Activated CD4-positive, alpha-beta T cell treated with anti-CD3 and anti-CD28 coated beads, Interleukin-2, amount 10 ng/mL, durations not matched to agents 7 days and 5 days (primary cell): ENCODE measurements at regions not wholly inside any gene's neighbourhood (a gene's known extent, or its start where the extent isn't known, plus 50 kb on each side); places are given as distances from the start of the nearest gene placed in this dataset.

Experiments
- CTCF ChIA-PET: fragments of 350-600 bp; sonication (Branson Sonifier 250); formaldehyde crosslinking; loops from one replicate; lab custom pipeline; 2021; ENCODE audit warnings: antibody characterized with exemption; lab: Charles Lee
- POLR2A ChIA-PET: fragments of 350-600 bp; sonication (Branson Sonifier 250); formaldehyde crosslinking; loops from one replicate; lab custom pipeline; 2021; ENCODE audit warnings: antibody characterized with exemption; lab: Charles Lee
- DNase-seq: peaks from one replicate; pipeline ENCODE4 v3.0.0-alpha.2; 2020
- H3K27ac Mint-ChIP-seq: one replicate; pipeline ENCODE4 v1.8.0; 2021; ENCODE audit warnings: mild to moderate bottlenecking, moderate library complexity, mixed read lengths
- H3K27me3 Mint-ChIP-seq: one replicate; pipeline ENCODE4 v1.8.0; 2021; ENCODE audit warnings: mixed read lengths
- H3K36me3 Mint-ChIP-seq: one replicate; pipeline ENCODE4 v1.8.0; 2021; ENCODE audit warnings: low read depth, mixed read lengths
- H3K4me1 Mint-ChIP-seq: one replicate; pipeline ENCODE4 v1.8.0; 2021; ENCODE audit warnings: mixed read lengths
- H3K4me3 Mint-ChIP-seq: one replicate; pipeline ENCODE4 v1.8.0; 2021; ENCODE audit warnings: mild to moderate bottlenecking, moderate library complexity, mixed read lengths
- H3K9me3 Mint-ChIP-seq: one replicate; pipeline ENCODE4 v1.8.0; 2021; ENCODE audit warnings: mixed read lengths

DNA sequence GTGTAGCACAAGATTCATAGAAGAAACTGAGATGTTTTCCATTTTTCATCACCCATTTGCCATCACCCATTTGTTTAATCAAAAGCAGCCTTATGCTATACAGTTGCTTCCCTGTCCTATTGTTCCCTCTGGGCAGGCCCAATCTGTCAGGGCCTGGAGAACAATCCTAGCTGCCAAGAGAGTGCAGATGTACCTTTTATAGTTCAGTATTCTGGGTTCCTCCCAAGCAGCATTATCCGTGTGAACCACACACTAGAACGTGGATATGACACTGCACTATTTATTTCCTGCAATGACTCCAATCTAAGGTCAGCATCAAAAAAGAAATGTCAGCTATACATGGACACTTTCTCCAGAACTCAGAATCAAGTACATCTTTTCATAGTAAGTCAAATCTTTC is 269.0 kb downstream of the ADGRA3 start:
- peaks cover 5% of the 10 kb centered on the region for H3K9me3 Mint-ChIP-seq
- no peaks in the 10 kb centered on the region for H3K27me3 Mint-ChIP-seq
- H3K4me1 Mint-ChIP-seq: peaks cover 5% of the 10 kb centered on the region
- H3K36me3 Mint-ChIP-seq: no peaks in the 10 kb centered on the region
- H3K27ac Mint-ChIP-seq: no peak overlapping the region
- POLR2A ChIA-PET: no interaction called here
- no peak overlapping the region for H3K4me3 Mint-ChIP-seq
- no peak for DNase-seq
- CTCF ChIA-PET: no interaction called here

DNA sequence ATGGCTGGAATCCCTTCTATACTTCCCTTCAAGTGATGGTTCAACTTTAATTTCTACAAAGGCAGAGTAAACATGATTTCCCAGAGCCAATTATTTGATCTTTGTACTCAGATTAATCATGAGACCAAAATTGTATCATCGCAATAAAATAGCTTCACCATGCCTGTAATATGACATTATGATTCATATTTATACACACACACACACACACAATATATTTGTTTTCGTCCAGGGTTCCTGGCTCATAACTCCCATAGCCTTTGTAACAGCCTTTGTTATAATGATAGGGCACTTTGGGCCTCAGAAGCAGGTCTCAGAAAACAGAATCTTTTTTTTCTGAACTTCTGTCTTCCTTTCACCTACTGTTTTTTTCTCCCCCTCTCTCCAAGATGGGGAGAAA is 270.6 kb downstream of the ADGRA3 start:
- DNase-seq: no peak
- peaks cover 5% of the 10 kb centered on the region for H3K9me3 Mint-ChIP-seq
- H3K36me3 Mint-ChIP-seq: no peaks in the 10 kb centered on the region
- H3K27ac Mint-ChIP-seq: no peak overlapping the region
- H3K27me3 Mint-ChIP-seq: no peaks in the 10 kb centered on the region
- H3K4me1 Mint-ChIP-seq: peaks cover 12% of the 10 kb centered on the region
- ChIA-PET CTCF (no interaction called here), POLR2A (no interaction called here)
- H3K4me3 Mint-ChIP-seq: no peak overlapping the region

DNA sequence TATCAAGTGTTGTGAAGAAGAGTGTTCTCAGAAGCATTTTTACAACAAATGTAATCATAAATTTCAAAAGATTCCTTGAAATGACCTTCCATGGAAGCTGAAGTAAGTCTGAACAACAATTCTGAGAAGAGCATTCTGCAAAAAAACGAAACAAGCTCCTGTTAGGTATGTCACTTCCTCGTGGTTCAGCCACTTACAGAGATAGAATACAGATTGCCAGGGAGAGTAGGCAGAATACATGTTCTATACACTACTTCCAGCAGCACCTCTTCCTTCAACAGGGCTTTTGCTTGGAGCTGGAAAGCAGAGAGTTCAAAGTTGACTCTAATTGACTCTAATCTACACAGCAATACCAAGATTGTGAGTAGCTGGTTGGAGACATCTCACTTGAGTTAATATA is 274.5 kb downstream of the ADGRA3 start:
- peak overlapping the region; percentile 68 for H3K27ac Mint-ChIP-seq
- peak overlapping the region; percentile 57 for H3K4me3 Mint-ChIP-seq
- H3K9me3 Mint-ChIP-seq: peaks cover 5% of the 10 kb centered on the region
- POLR2A ChIA-PET: no interaction called here
- H3K4me1 Mint-ChIP-seq: peaks cover 18% of the 10 kb centered on the region
- DNase-seq: no peak
- CTCF ChIA-PET: no interaction called here
- H3K36me3 Mint-ChIP-seq: no peaks in the 10 kb centered on the region
- no peaks in the 10 kb centered on the region for H3K27me3 Mint-ChIP-seq

DNA sequence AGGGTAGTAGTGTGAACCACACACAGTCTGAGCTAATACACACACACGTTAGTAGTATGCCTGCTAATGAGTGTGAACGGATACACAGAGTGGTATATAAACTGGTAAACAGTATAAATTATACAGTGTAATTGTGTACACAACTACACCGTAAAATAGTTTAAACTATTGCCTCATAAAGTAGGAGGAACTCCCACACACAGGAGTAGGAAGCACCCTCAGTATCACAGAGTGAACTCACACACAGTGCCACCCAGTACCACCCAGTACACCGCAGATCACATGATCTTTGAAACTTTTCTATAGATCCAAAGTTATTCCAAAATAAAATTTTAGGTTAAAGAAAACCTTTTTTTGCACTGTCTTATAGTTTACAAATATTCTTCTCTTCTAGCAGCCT is 275.1 kb downstream of the ADGRA3 start:
- Mint-ChIP-seq H3K27ac (peak overlapping the region; percentile 68), H3K27me3 (no peaks in the 10 kb centered on the region), H3K4me3 (no peak overlapping the region), H3K4me1 (peaks cover 18% of the 10 kb centered on the region), H3K9me3 (peaks cover 5% of the 10 kb centered on the region), H3K36me3 (no peaks in the 10 kb centered on the region)
- CTCF ChIA-PET: no interaction called here
- POLR2A ChIA-PET: no interaction called here
- DNase-seq: no peak

DNA sequence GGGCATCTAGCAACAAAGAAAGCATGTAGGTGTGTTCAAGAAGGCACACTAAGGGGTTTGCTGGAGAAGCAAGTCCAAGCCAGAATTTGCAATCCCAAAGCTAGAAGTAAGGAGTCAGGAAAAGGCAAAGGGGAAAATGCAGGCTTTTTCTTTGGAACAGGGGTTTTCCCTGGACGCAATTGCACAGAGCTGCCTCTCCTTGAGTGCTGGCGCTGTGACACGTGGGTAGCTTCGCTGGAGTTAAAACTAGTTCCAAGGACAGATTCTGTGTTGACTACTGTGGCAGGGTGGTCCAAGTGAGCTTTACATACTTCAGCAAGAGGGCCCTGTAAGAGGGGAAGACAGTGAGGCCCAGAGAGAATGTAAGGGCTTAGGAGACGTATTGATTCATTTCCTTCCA is 277.1 kb downstream of the ADGRA3 start:
- CTCF ChIA-PET: no interaction called here
- Mint-ChIP-seq H3K36me3 (no peaks in the 10 kb centered on the region), H3K27me3 (no peaks in the 10 kb centered on the region), H3K4me1 (peaks cover 13% of the 10 kb centered on the region), H3K4me3 (no peak overlapping the region), H3K9me3 (peaks cover 3% of the 10 kb centered on the region), H3K27ac (no peak overlapping the region)
- POLR2A ChIA-PET: no interaction called here
- DNase-seq: no peak

DNA sequence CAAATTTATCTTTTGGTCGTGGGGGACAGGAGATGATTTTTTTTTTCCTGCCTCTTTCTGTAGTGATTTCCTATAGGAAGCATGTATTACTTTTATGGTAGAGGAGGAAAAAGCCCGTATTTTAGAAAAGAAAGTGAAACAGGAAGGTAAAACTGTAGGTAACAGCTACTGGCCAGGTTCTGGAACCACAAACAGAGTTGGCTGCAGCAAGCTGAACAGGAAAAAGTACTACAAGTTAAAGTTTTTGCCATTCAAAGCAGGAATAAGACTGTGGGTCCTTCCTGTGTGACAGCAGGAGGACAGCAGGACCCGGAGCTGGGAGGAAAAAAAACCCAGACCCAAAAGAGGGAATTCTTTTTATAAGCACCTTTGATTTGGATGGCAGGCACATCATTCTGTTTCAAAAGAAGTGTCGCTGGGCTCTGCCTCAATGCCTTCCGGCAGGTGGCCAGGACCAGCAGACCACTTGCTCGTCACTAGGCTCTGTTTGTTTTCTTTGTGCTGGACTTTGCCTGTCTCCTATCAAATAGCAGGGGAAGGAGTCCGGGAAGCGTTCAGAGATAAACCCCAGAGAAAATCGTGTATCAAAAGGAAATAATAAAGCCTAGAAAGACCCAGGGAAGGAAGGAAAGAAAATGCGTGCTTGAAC is 277.9 kb downstream of the ADGRA3 start:
- Mint-ChIP-seq H3K4me1 (peaks cover 13% of the 10 kb centered on the region), H3K27ac (peak overlapping the region; percentile 33), H3K9me3 (no peaks in the 10 kb centered on the region), H3K36me3 (no peaks in the 10 kb centered on the region), H3K4me3 (peak overlapping the region; percentile 61), H3K27me3 (no peaks in the 10 kb centered on the region)
- no peak for DNase-seq
- ChIA-PET CTCF (no interaction called here), POLR2A (no interaction called here)

DNA sequence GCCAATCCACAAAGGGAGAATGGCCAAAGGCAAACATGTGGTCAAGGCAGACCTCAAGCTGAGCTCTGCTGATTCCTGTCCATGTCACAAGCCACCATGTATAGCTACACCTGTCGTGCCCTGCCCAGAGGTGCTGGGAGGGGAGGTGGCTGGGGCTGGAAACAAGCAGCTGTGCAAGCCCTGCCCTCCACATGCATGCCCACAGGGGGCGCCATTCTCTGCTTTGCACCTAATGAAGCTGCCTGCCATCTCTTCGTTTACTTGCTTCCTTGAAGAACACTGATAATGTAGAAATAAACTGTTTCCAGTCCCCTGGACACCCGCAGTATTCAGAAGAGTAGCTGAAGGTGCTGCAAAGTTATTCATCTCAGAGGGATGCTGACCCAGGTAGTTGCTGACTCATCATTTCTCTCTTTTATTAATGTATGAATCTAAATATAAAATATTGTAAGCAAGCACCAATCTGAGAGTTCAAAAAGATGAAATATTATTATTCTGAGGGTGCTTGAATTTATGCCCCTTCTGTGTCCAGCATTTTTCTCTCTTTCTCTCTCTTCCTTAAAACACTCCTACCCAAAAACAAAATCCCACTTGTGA is 278.6 kb downstream of the ADGRA3 start:
- POLR2A ChIA-PET: no interaction called here
- CTCF ChIA-PET: no interaction called here

DNA sequence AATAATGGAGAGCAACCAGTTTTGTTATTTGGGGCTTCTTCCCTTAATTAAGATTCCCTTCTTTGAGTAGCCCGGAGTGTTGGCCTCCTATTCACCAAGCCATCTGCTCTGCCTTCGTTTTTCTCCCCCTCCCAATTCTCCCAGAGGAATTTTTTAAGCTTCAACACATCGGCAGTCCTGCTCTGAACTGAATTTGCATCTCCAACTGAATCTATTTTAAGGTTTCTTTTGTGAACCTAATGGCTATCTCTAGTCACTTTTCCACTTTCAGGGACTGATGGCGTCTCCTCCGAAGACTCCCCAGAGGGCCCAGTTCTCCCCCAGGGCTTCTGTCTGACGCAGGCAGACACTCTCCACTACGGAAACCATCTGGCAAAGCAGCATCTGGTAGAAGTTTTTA is 280.2 kb downstream of the ADGRA3 start:
- POLR2A ChIA-PET: no interaction called here
- DNase-seq: no peak
- peaks cover 6% of the 10 kb centered on the region for H3K4me1 Mint-ChIP-seq
- no peaks in the 10 kb centered on the region for H3K9me3 Mint-ChIP-seq
- H3K4me3 Mint-ChIP-seq: no peak overlapping the region
- H3K36me3 Mint-ChIP-seq: no peaks in the 10 kb centered on the region
- no peaks in the 10 kb centered on the region for H3K27me3 Mint-ChIP-seq
- CTCF ChIA-PET: no interaction called here
- H3K27ac Mint-ChIP-seq: no peak overlapping the region

More for the DNA sequence above, 278.6 kb downstream of the ADGRA3 start:
- peak overlapping the region; percentile 33 for H3K27ac Mint-ChIP-seq
- no peaks in the 10 kb centered on the region for H3K9me3 Mint-ChIP-seq
- DNase-seq: peak; percentile 52
- no peaks in the 10 kb centered on the region for H3K36me3 Mint-ChIP-seq
- peak overlapping the region; percentile 61 for H3K4me3 Mint-ChIP-seq
- H3K27me3 Mint-ChIP-seq: no peaks in the 10 kb centered on the region
- peaks cover 13% of the 10 kb centered on the region for H3K4me1 Mint-ChIP-seq

DNA sequence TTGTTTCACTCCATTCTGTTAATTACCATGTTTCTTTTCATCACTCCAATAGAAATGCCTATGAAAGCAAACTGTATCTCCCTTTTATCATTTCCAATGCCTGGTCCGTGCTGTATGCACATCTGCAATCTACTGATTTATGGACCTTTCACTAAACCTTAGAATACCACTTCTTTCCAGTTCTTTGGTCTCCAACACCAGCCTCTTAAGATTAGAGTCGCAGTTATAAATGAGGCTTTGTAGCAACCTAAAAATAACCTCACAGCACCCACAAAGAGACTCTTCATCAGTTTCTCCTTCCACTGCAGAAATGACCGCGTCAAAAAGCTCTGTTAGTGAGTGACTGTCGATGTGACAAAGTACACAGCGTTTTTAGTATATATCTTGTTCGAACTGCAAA is 282.6 kb downstream of the ADGRA3 start:
- POLR2A ChIA-PET: no interaction called here
- H3K36me3 Mint-ChIP-seq: no peaks in the 10 kb centered on the region
- H3K9me3 Mint-ChIP-seq: no peaks in the 10 kb centered on the region
- DNase-seq: no peak
- no peak overlapping the region for H3K4me3 Mint-ChIP-seq
- CTCF ChIA-PET: no interaction called here
- no peaks in the 10 kb centered on the region for H3K27me3 Mint-ChIP-seq
- no peak overlapping the region for H3K27ac Mint-ChIP-seq
- H3K4me1 Mint-ChIP-seq: peaks cover 2% of the 10 kb centered on the region

DNA sequence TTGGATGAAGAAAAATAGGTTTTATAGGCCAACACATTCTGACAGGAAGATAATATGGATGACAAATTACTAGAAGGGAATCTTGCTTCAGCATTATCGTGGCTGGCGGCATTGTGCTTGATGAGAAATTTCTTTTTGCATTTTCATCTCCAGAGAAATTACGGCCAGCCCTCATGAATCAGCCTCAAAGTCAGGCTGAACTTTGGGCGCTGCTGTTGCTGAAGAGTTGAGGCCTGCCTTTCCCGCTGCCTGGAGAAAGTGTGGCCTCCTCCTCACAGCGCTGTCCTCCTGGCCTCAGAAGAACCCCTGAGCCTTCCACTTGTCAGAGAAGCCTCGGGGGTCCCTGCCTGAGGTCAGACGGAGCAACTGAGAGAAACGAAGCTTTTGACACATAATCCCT is 272.4 kb upstream of the KCNIP4 start:
- DNase-seq: no peak
- H3K4me3 Mint-ChIP-seq: no peak overlapping the region
- H3K9me3 Mint-ChIP-seq: no peaks in the 10 kb centered on the region
- H3K27me3 Mint-ChIP-seq: no peaks in the 10 kb centered on the region
- no peaks in the 10 kb centered on the region for H3K36me3 Mint-ChIP-seq
- H3K4me1 Mint-ChIP-seq: no peaks in the 10 kb centered on the region
- ChIA-PET CTCF (no interaction called here), POLR2A (no interaction called here)
- H3K27ac Mint-ChIP-seq: no peak overlapping the region

DNA sequence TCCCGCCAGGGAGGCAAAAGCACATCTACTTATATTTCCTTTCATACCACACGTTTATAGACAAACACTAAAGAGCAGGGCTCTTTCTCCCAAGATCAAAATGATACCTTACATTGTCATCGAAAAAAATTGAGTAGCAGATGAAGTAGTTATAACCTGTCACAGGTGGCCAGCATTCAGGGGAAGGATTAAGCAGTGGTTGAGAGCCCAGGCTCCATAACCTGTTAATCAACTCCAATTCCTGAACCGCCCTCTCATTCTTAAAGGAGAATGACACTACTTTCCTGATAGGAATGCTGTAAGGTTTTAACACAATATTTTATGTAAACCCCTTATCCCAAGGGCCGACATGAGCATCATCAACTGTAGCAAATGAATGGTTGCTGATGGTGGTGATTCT is 268.9 kb upstream of the KCNIP4 start:
- no peaks in the 10 kb centered on the region for H3K27me3 Mint-ChIP-seq
- DNase-seq: no peak
- H3K4me1 Mint-ChIP-seq: no peaks in the 10 kb centered on the region
- no peaks in the 10 kb centered on the region for H3K36me3 Mint-ChIP-seq
- H3K27ac Mint-ChIP-seq: no peak overlapping the region
- CTCF ChIA-PET: no interaction called here
- POLR2A ChIA-PET: no interaction called here
- H3K4me3 Mint-ChIP-seq: no peak overlapping the region
- H3K9me3 Mint-ChIP-seq: no peaks in the 10 kb centered on the region

DNA sequence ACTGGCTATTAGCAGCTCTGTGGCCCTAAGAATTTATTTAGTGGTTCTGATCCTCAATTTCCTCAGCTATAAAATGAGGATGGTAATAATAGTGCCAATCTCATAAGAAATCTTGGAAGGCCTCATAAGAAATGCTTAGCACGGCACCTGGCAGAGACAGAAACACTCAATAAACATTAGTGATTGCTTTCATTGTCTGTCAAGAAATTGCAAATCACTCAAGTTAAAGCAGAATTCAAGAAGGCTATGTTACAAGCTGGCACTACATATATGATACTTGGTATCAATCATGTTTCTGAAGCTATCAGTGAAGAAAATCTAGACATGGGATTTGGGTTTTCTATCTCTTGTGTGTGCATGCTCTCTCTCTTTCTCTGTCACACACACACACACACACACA is 267.7 kb upstream of the KCNIP4 start:
- no peak for DNase-seq
- H3K36me3 Mint-ChIP-seq: no peaks in the 10 kb centered on the region
- POLR2A ChIA-PET: no interaction called here
- H3K27me3 Mint-ChIP-seq: no peaks in the 10 kb centered on the region
- no peaks in the 10 kb centered on the region for H3K4me1 Mint-ChIP-seq
- CTCF ChIA-PET: no interaction called here
- no peak overlapping the region for H3K4me3 Mint-ChIP-seq
- H3K9me3 Mint-ChIP-seq: no peaks in the 10 kb centered on the region
- H3K27ac Mint-ChIP-seq: no peak overlapping the region

DNA sequence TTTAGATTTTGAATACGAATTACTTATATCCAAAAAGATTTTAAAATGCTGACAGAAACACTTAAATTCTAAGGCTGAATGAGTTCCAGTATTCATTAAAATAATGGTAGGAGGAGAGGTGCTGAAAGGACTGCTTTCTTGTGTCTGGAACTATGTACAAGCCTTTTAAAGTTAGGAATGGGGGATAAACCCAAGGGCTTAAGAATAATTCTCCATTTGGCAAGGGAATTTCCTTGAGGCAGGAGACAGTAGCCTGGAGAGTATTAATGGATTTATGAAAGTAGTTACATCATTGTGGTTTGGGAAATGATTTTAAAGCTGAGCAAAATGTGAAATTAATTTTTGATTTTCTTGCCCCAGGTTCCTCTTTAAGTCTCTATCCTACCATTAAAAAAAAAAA is 266.5 kb upstream of the KCNIP4 start:
- H3K4me3 Mint-ChIP-seq: no peak overlapping the region
- ChIA-PET POLR2A (no interaction called here), CTCF (no interaction called here)
- H3K27me3 Mint-ChIP-seq: no peaks in the 10 kb centered on the region
- H3K27ac Mint-ChIP-seq: no peak overlapping the region
- H3K36me3 Mint-ChIP-seq: no peaks in the 10 kb centered on the region
- H3K4me1 Mint-ChIP-seq: no peaks in the 10 kb centered on the region
- DNase-seq: no peak
- no peaks in the 10 kb centered on the region for H3K9me3 Mint-ChIP-seq

DNA sequence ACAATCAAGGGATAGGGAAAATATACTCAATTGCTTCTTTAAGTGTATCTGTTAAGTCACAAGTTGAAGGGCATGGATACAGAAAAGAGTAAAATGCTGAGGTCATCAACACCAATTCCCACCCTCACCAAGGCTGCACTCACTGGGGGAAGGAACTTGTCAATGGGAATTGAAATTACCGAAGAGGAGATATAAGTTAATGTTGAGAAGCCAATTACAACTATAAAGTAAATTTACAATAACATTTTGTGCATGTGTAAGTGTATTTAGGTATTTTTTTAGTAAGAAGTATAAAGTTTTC is 255.1 kb upstream of the KCNIP4 start:
- Mint-ChIP-seq H3K27me3 (no peaks in the 10 kb centered on the region), H3K27ac (no peak overlapping the region), H3K4me3 (no peak overlapping the region), H3K9me3 (no peaks in the 10 kb centered on the region), H3K4me1 (no peaks in the 10 kb centered on the region), H3K36me3 (no peaks in the 10 kb centered on the region)
- DNase-seq: no peak
- CTCF ChIA-PET: no interaction called here
- POLR2A ChIA-PET: no interaction called here
